ENCODE measurements at regions not wholly inside any gene's neighbourhood (a gene's known extent, or its start where the extent isn't known, plus 50 kb on each side); places are given as distances from the start of the nearest gene placed in this dataset.

DNA sequence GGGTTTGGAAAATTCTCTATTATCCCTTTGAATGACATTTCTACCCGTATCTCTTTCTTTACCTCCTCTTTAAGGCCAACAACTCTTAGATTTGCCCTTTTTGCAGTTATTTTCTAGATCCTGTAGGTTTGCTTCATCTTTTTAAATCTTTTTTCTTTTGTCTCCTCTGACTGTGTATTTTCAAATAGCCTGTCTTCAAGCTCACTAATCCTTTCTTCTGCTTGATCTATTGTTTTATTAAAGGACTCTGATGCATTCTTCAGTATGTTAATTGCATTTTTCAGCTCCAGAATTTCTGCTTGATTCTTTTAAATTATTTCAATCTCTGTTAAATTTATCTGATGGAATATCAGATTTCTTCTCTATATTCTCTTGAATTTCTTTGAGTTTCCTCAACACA lies 324.3 kb downstream of the PLA2G4A start:
- no peaks in the 10 kb centered on the region for H3K27me3 ChIP-seq (ENCODE audit: control insufficient read depth, insufficient read depth, low read length)
- H3K27ac ChIP-seq (ENCODE audit: low read length): no peak overlapping the region
- H3K9me3 ChIP-seq (ENCODE audit: control insufficient read depth, low read depth, low read length): peaks cover 8% of the 10 kb centered on the region
- H3K36me3 ChIP-seq (ENCODE audit: control insufficient read depth, insufficient read depth, low read length): no peaks in the 10 kb centered on the region
- H3K4me3 ChIP-seq (ENCODE audit: low read length): no peak overlapping the region
- H3K4me1 ChIP-seq (ENCODE audit: control insufficient read depth, insufficient read depth, low read length): no peaks in the 10 kb centered on the region
- no peak for DNase-seq
- 36% methylated on average over 1 of the region's 1 CpG for WGBS (ENCODE audit: insufficient coverage, low lambda C conversion rate)

DNA sequence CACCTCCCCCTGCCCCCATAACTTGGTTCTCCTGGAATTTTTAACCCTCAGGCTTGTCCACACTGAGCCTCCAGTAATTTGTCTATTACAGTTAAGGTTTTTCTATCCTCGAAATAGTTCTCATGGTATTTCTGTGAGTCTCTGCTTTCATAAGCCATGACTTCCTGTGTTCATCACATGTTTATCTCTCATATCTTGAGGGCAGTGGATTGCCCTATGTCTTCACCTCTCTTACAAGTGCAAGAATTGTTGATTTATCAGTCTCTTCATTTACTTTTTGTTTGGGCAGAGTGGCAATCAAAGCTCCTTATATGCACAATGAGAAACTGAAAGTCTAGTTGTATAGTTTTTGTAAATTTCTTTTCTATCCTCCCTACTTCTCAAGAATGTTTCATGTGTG lies 328.4 kb downstream of the PLA2G4A start:
- H3K36me3 ChIP-seq (ENCODE audit: control insufficient read depth, insufficient read depth, low read length): no peaks in the 10 kb centered on the region
- no peak overlapping the region for H3K4me3 ChIP-seq (ENCODE audit: low read length)
- H3K4me1 ChIP-seq (ENCODE audit: control insufficient read depth, insufficient read depth, low read length): no peaks in the 10 kb centered on the region
- no peak overlapping the region for H3K27ac ChIP-seq (ENCODE audit: low read length)
- DNase-seq: no peak
- WGBS (ENCODE audit: insufficient coverage, low lambda C conversion rate): 75% methylated on average over 1 of the region's 1 CpG
- peaks cover 6% of the 10 kb centered on the region for H3K9me3 ChIP-seq (ENCODE audit: control insufficient read depth, low read depth, low read length)
- H3K27me3 ChIP-seq (ENCODE audit: control insufficient read depth, insufficient read depth, low read length): no peaks in the 10 kb centered on the region

DNA sequence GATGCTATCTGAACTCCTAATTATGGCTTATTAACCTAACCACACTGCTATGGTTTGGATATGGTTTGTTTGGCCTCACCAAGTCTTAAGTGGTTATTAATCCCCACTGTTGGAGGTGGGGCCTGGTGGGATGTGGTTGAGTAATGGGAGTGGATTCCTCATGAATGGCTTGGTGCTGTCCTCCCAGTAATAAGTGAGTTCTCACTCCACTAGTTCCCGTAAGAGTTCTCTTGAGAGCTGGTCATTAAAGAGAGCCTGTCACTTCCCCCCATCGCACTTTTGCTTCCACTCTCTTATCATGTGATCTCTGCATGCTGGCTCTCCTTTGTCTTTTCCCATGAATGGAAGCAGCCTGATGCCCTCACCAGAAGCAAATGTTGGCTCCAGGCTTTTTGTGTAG lies 328.8 kb downstream of the PLA2G4A start:
- no CpG with 5 or more reads among the region's 2 CpGs for WGBS (ENCODE audit: insufficient coverage, low lambda C conversion rate)
- no peak for DNase-seq
- peaks cover 3% of the 10 kb centered on the region for H3K9me3 ChIP-seq (ENCODE audit: control insufficient read depth, low read depth, low read length)

DNA sequence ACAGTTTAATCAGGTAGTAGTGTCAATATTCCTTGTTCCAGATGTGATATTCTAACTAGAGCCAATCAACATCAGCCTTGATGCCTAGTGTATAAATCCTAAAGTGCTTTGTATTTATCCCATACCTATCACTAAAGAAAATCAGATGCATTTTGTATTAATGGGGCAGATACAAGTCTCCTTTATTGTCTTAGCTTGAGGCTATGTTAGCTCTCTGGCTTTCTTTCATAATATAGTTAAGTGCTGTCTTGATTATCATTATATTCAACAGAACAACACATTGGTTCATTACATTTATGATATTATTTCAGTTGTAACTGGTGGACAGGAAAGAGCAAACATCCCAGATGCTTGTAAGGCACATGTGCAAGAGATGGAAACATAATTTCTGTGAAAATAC lies 338.8 kb downstream of the PLA2G4A start:
- Histone ChIP-seq H3K27me3 (ENCODE audit: control insufficient read depth, insufficient read depth, low read length) (no peaks in the 10 kb centered on the region), H3K9me3 (ENCODE audit: control insufficient read depth, low read depth, low read length) (no peaks in the 10 kb centered on the region), H3K27ac (ENCODE audit: low read length) (no peak overlapping the region), H3K4me1 (ENCODE audit: control insufficient read depth, insufficient read depth, low read length) (no peaks in the 10 kb centered on the region), H3K36me3 (ENCODE audit: control insufficient read depth, insufficient read depth, low read length) (no peaks in the 10 kb centered on the region), H3K4me3 (ENCODE audit: low read length) (no peak overlapping the region)
- no peak for DNase-seq

More for the DNA sequence above, 328.8 kb downstream of the PLA2G4A start:
- no peaks in the 10 kb centered on the region for H3K36me3 ChIP-seq (ENCODE audit: control insufficient read depth, insufficient read depth, low read length)
- H3K27ac ChIP-seq (ENCODE audit: low read length): no peak overlapping the region
- H3K27me3 ChIP-seq (ENCODE audit: control insufficient read depth, insufficient read depth, low read length): no peaks in the 10 kb centered on the region
- H3K4me3 ChIP-seq (ENCODE audit: low read length): no peak overlapping the region
- H3K4me1 ChIP-seq (ENCODE audit: control insufficient read depth, insufficient read depth, low read length): no peaks in the 10 kb centered on the region

DNA sequence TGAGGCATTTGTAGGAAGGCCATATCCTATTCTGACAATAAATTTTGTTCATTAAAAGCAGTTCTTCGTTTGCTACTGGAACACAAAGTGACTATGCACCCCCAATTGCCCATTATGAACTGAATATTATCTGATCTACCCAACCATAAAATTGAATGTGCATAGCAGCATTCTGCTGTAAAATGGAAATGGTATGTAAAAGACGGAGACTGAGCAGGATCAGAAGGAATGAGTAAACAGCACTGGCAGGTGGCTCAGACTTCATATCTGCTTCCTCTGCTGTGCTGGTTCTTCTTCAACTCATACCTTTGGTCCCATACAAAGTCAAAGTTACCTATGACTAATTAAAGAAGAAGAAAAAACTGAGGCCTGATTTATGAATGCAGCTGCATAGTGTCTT lies 339.5 kb downstream of the PLA2G4A start:
- Histone ChIP-seq H3K36me3 (ENCODE audit: control insufficient read depth, insufficient read depth, low read length) (no peaks in the 10 kb centered on the region), H3K27ac (ENCODE audit: low read length) (no peak overlapping the region), H3K27me3 (ENCODE audit: control insufficient read depth, insufficient read depth, low read length) (no peaks in the 10 kb centered on the region), H3K9me3 (ENCODE audit: control insufficient read depth, low read depth, low read length) (peaks cover 4% of the 10 kb centered on the region), H3K4me1 (ENCODE audit: control insufficient read depth, insufficient read depth, low read length) (no peaks in the 10 kb centered on the region), H3K4me3 (ENCODE audit: low read length) (no peak overlapping the region)
- no CpG with 5 or more reads among the region's 2 CpGs for WGBS (ENCODE audit: insufficient coverage, low lambda C conversion rate)
- DNase-seq: no peak

DNA sequence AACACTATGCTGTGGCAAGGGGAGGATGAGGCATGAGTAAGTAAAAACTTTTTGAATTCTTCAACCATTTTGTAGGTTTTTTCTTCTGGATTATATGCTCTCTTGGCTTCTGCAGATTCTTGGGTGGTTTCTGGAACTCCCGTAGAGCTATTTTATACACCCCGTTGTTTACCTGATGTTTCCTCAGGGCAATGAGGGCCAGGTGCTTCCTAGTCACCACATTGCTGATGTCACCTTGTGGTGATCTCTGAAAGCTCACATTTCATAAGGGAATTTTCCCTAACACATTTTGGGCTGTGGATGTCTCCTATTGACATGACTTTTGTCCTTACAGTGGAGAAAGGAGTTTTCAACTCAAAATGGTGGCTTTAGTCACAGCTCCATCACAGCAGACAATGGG lies 356.6 kb downstream of the PLA2G4A start:
- Histone ChIP-seq H3K27me3 (ENCODE audit: control insufficient read depth, insufficient read depth, low read length) (no peaks in the 10 kb centered on the region), H3K4me1 (ENCODE audit: control insufficient read depth, insufficient read depth, low read length) (no peaks in the 10 kb centered on the region), H3K4me3 (ENCODE audit: low read length) (no peak overlapping the region), H3K27ac (ENCODE audit: low read length) (no peak overlapping the region), H3K9me3 (ENCODE audit: control insufficient read depth, low read depth, low read length) (peaks cover 7% of the 10 kb centered on the region), H3K36me3 (ENCODE audit: control insufficient read depth, insufficient read depth, low read length) (no peaks in the 10 kb centered on the region)
- no peak for DNase-seq
- 67% methylated on average over 1 of the region's 2 CpGs for WGBS (ENCODE audit: insufficient coverage, low lambda C conversion rate)

DNA sequence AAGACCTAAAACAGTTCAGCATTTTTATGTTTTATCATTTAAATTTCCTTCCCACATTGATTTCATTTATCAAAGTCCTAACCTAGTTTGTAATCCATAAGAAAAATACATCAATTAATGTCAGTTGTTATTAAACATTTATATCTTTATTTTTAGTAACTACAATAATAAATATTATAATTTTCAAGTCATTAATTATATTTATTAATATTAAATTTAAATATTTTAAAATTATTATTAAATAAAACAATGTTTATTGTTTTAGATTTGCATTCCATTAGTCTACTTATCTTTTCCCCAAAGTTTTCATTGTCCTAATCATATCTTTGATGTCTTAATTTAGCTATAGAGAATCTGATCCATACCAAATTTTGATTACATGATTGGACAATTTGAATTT lies 368.9 kb downstream of the PLA2G4A start:
- no peaks in the 10 kb centered on the region for H3K36me3 ChIP-seq (ENCODE audit: control insufficient read depth, insufficient read depth, low read length)

DNA sequence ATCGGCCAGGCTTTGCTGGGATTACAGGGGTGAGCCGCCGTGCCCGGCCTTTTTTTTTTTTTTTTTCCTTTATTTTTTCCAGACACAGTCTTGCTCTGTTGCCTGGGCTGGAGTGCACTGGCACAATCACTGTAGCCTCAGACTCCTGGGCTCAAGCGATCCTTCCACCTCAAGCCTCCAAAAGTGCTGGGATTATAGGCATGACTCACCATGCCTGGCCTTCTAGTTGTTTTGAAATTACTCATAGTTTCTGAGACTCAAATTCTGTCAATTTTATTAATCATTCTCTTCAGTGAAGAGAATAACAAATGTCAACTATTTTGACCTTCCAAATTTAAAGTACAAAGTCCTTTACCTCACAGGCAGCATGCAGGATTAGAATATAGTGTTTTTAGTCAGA lies 374.5 kb downstream of the PLA2G4A start:
- Histone ChIP-seq H3K27me3 (ENCODE audit: control insufficient read depth, insufficient read depth, low read length) (no peaks in the 10 kb centered on the region), H3K36me3 (ENCODE audit: control insufficient read depth, insufficient read depth, low read length) (no peaks in the 10 kb centered on the region), H3K27ac (ENCODE audit: low read length) (no peak overlapping the region), H3K9me3 (ENCODE audit: control insufficient read depth, low read depth, low read length) (no peaks in the 10 kb centered on the region), H3K4me3 (ENCODE audit: low read length) (no peak overlapping the region), H3K4me1 (ENCODE audit: control insufficient read depth, insufficient read depth, low read length) (no peaks in the 10 kb centered on the region)
- DNase-seq: no peak
- no CpG with 5 or more reads among the region's 5 CpGs for WGBS (ENCODE audit: insufficient coverage, low lambda C conversion rate)

More for the DNA sequence above, 368.9 kb downstream of the PLA2G4A start:
- Histone ChIP-seq H3K4me3 (ENCODE audit: low read length) (no peak overlapping the region), H3K9me3 (ENCODE audit: control insufficient read depth, low read depth, low read length) (no peaks in the 10 kb centered on the region), H3K27me3 (ENCODE audit: control insufficient read depth, insufficient read depth, low read length) (no peaks in the 10 kb centered on the region), H3K27ac (ENCODE audit: low read length) (no peak overlapping the region), H3K4me1 (ENCODE audit: control insufficient read depth, insufficient read depth, low read length) (no peaks in the 10 kb centered on the region)
- no peak for DNase-seq

DNA sequence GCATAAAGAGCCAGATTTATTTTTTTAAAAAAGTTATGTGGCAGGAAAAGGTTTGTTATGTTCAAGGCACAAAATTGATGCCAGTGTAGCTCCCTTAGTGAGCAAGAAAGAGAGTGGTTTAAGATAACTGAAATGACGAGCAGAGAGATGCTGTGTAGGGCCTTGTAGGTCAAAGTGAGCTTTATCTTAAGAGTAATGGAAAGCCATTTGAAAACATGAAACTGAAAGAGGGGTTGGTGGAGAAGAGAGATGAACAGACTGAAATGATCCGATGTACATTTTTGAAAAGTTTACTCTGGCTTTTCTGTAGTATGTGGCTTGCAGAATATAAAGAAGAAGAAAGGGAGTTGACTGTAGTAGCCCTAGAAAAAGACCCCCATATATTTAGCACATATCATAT lies 383.6 kb downstream of the PLA2G4A start:
- no peaks in the 10 kb centered on the region for H3K9me3 ChIP-seq (ENCODE audit: control insufficient read depth, low read depth, low read length)
- H3K4me1 ChIP-seq (ENCODE audit: control insufficient read depth, insufficient read depth, low read length): no peaks in the 10 kb centered on the region
- H3K27me3 ChIP-seq (ENCODE audit: control insufficient read depth, insufficient read depth, low read length): no peaks in the 10 kb centered on the region
- H3K36me3 ChIP-seq (ENCODE audit: control insufficient read depth, insufficient read depth, low read length): no peaks in the 10 kb centered on the region
- WGBS (ENCODE audit: insufficient coverage, low lambda C conversion rate): 100% methylated on average over 1 of the region's 2 CpGs
- H3K27ac ChIP-seq (ENCODE audit: low read length): no peak overlapping the region
- H3K4me3 ChIP-seq (ENCODE audit: low read length): no peak overlapping the region
- no peak for DNase-seq

DNA sequence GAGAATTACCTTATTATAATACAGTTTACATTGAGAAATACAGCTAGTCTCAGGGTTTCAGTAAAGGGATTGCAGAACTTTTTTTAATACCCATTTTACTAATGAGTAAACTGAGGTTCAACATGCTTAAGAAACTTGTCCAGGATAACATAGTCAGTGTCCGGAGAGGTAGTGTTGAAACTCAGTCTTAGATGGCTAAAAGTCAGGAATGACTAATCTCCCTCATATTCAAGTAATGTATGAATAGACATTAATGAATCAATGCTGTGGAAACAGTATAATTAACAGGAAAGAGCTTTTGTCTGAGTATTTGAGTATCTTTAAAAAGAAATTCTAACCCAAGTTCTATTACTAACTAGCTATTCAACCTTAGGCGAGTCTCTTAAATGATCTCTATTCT lies 397.6 kb downstream of the PLA2G4A start:
- peaks cover 3% of the 10 kb centered on the region for H3K9me3 ChIP-seq (ENCODE audit: control insufficient read depth, low read depth, low read length)
- H3K36me3 ChIP-seq (ENCODE audit: control insufficient read depth, insufficient read depth, low read length): no peaks in the 10 kb centered on the region
- no peaks in the 10 kb centered on the region for H3K27me3 ChIP-seq (ENCODE audit: control insufficient read depth, insufficient read depth, low read length)
- DNase-seq: no peak
- WGBS (ENCODE audit: insufficient coverage, low lambda C conversion rate): 100% methylated on average over 1 of the region's 2 CpGs
- no peak overlapping the region for H3K4me3 ChIP-seq (ENCODE audit: low read length)
- no peaks in the 10 kb centered on the region for H3K4me1 ChIP-seq (ENCODE audit: control insufficient read depth, insufficient read depth, low read length)
- H3K27ac ChIP-seq (ENCODE audit: low read length): no peak overlapping the region

DNA sequence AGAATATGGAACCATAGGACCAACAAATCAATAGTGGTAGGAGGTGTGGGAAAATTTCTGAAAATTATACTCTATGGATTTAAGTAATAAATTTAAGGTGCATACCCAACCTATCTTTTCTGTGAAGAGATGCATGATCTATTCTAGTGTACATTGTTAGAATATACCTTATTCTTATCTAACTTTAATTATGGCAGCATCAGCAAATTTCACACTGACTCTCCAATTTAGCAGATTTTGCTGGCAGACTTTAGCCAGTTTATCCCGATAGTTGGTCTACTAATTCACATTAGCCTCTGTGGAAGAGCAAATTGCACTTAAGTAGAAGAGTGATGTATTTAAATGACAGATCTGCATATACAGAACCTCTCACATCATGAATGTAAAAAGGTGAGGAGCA lies 400.0 kb downstream of the PLA2G4A start:
- H3K4me3 ChIP-seq (ENCODE audit: low read length): no peak overlapping the region
- H3K9me3 ChIP-seq (ENCODE audit: control insufficient read depth, low read depth, low read length): no peaks in the 10 kb centered on the region
- no peaks in the 10 kb centered on the region for H3K36me3 ChIP-seq (ENCODE audit: control insufficient read depth, insufficient read depth, low read length)
- DNase-seq: no peak
- H3K27ac ChIP-seq (ENCODE audit: low read length): no peak overlapping the region
- no peaks in the 10 kb centered on the region for H3K4me1 ChIP-seq (ENCODE audit: control insufficient read depth, insufficient read depth, low read length)
- H3K27me3 ChIP-seq (ENCODE audit: control insufficient read depth, insufficient read depth, low read length): no peaks in the 10 kb centered on the region
- WGBS (ENCODE audit: insufficient coverage, low lambda C conversion rate): no CpG with 5 or more reads among the region's 1 CpG
